ENCODE measurements at regions not wholly inside any gene's neighbourhood (a gene's known extent, or its start where the extent isn't known, plus 50 kb on each side); places are given as distances from the start of the nearest gene placed in this dataset.

GRCh38 chrX:2578864-2579263 lies 78.1 kb upstream of the DHRSX start:
- Histone ChIP-seq H3K36me3 (ENCODE audit: low read depth) (no peaks in the 10 kb centered on the region), H3K4me3 (no peak overlapping the region), H3K9me3 (no peaks in the 10 kb centered on the region), H3K4me1 (ENCODE audit: low read depth) (no peaks in the 10 kb centered on the region)
- ATAC-seq (no peak), DNase-seq (no peak)
- TF ChIP-seq CTCF (IDR thresholded peaks at IDR 0.05), result no peak
- intact Hi-C loops (cut with DNase I, micrococcal nuclease), result no loop called here

- H3K36me3 ChIP-seq (ENCODE audit: low read depth), result no peaks in the 10 kb centered on the region
- H3K4me1 ChIP-seq (ENCODE audit: low read depth), result no peaks in the 10 kb centered on the region
- no peak for TF ChIP-seq CTCF (IDR thresholded peaks at IDR 0.05)
- no peak overlapping the region for H3K4me3 ChIP-seq
- DNase-seq, result no peak
- H3K9me3 ChIP-seq, result no peaks in the 10 kb centered on the region
- no peak for ATAC-seq
- intact Hi-C loops (cut with DNase I, micrococcal nuclease), result no loop called here
These were observed 77.2 kb upstream of the DHRSX start for GRCh38 chrX:2577844-2578466.

- Histone ChIP-seq H3K36me3 (ENCODE audit: low read depth) (no peaks in the 10 kb centered on the region), H3K9me3 (no peaks in the 10 kb centered on the region), H3K4me3 (no peak overlapping the region), H3K4me1 (ENCODE audit: low read depth) (no peaks in the 10 kb centered on the region)
- DNase-seq (no peak), ATAC-seq (no peak)
- intact Hi-C loops (cut with DNase I, micrococcal nuclease), result no loop called here
- no peak for TF ChIP-seq CTCF (IDR thresholded peaks at IDR 0.05)
These were observed 76.0 kb upstream of the DHRSX start for GRCh38 chrX:2576793-2577192.

- ATAC-seq (no peak), DNase-seq (no peak)
- TF ChIP-seq CTCF (IDR thresholded peaks at IDR 0.05), result no peak
- intact Hi-C loops (cut with DNase I, micrococcal nuclease), result no loop called here
- Histone ChIP-seq H3K4me3 (no peak overlapping the region), H3K36me3 (ENCODE audit: low read depth) (no peaks in the 10 kb centered on the region), H3K4me1 (ENCODE audit: low read depth) (no peaks in the 10 kb centered on the region), H3K9me3 (no peaks in the 10 kb centered on the region)
These were observed 73.5 kb upstream of the DHRSX start for GRCh38 chrX:2574271-2574670.

- Histone ChIP-seq H3K36me3 (ENCODE audit: low read depth) (no peaks in the 10 kb centered on the region), H3K4me3 (no peak overlapping the region), H3K4me1 (ENCODE audit: low read depth) (no peaks in the 10 kb centered on the region), H3K9me3 (no peaks in the 10 kb centered on the region)
- TF ChIP-seq CTCF (IDR thresholded peaks at IDR 0.05), result no peak
- DNase-seq (no peak), ATAC-seq (no peak)
- intact Hi-C loops (cut with DNase I, micrococcal nuclease), result no loop called here
These were observed 72.0 kb upstream of the DHRSX start for GRCh38 chrX:2572740-2573139.

GRCh38 chrX:2568125-2568524 lies 67.3 kb upstream of the DHRSX start:
- Histone ChIP-seq H3K36me3 (ENCODE audit: low read depth) (no peaks in the 10 kb centered on the region), H3K4me3 (no peak overlapping the region), H3K9me3 (no peaks in the 10 kb centered on the region), H3K4me1 (ENCODE audit: low read depth) (no peaks in the 10 kb centered on the region)
- DNase-seq (no peak), ATAC-seq (no peak)
- TF ChIP-seq CTCF (IDR thresholded peaks at IDR 0.05), result no peak
- intact Hi-C loops (cut with DNase I, micrococcal nuclease), result no loop called here
